ENCODE measurements at regions not wholly inside any gene's neighbourhood (a gene's known extent, or its start where the extent isn't known, plus 50 kb on each side); places are given as distances from the start of the nearest gene placed in this dataset.
"Not testable (repeated sequence)": the region's sequence is repeated elsewhere in the genome, so short reads cannot be mapped to it uniquely, and the experiment has no call there.

DNA sequence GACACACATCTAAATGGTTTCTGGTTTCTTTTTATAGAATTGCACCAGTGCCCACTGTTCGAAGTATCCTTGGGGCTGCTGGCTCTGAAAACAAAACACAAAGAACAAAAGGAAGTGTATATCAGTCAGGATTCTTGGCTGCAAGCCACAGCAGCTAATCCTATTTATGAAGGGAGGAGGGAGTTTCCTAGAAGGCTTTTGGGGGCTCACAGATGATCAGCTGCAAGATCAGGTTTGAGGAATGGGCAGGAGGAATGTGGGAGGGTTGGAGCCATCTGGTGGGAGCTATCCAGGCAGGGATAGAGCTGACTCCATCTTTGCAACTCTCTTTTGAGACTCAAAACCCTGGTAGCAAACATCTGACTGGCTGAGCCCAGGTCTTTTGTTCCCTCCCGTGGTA lies 118.3 kb upstream of the EEF2KMT start:
- Histone ChIP-seq H3K4me1 (ENCODE audit: insufficient read depth, insufficient read length) (peaks cover 9% of the 10 kb centered on the region), H3K27me3 (ENCODE audit: insufficient read depth, insufficient read length) (peaks cover 41% of the 10 kb centered on the region), H3K9me3 (ENCODE audit: insufficient read depth, low read length) (0 out of 2 replicates have a peak, but pooled peaks cover 5% of the 10 kb centered on the region), H3K4me3 (ENCODE audit: insufficient read length, low read depth) (no peak overlapping the region), H3K9ac (ENCODE audit: insufficient read length, low read depth) (no peak overlapping the region), H3K36me3 (ENCODE audit: insufficient read depth, insufficient read length, low read length) (no peaks in the 10 kb centered on the region)
- no peak for TF ChIP-seq ZNF274 (IDR thresholded peaks at IDR 0.05; ENCODE audit: low read depth, low read length)
- no peak for TF ChIP-seq YY1 (IDR thresholded peaks at IDR 0.05; ENCODE audit: insufficient read depth, insufficient read length)
- TF ChIP-seq SUZ12 (IDR thresholded peaks at IDR 0.05; ENCODE audit: extremely low read depth, insufficient read depth, insufficient read length): no peak
- DNase-seq (ENCODE audit: low read depth, low spot score): no peak

DNA sequence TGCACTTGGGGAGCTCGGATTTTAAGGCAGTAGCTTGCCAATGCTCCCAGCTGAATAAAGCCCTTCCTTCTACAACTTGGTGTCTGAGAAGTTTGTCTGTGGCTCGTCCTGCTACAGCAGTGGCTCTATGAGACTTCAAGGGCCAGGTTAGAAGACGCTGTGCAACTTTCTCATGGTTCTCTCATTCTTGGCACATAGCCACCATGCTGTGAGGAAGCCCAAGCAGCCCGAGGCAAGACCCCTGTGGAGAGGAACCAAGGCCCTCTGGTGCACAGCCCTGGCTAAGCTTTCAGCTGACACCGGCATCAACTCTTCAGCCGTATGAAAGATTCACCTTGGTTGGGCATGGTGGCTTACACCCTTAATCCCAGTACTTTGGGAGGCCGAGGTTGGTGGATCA lies 116.9 kb upstream of the EEF2KMT start:
- Histone ChIP-seq H3K4me3 (ENCODE audit: insufficient read length, low read depth) (no peak overlapping the region), H3K4me1 (ENCODE audit: insufficient read depth, insufficient read length) (peaks cover 9% of the 10 kb centered on the region), H3K27me3 (ENCODE audit: insufficient read depth, insufficient read length) (peaks cover 48% of the 10 kb centered on the region)

DNA sequence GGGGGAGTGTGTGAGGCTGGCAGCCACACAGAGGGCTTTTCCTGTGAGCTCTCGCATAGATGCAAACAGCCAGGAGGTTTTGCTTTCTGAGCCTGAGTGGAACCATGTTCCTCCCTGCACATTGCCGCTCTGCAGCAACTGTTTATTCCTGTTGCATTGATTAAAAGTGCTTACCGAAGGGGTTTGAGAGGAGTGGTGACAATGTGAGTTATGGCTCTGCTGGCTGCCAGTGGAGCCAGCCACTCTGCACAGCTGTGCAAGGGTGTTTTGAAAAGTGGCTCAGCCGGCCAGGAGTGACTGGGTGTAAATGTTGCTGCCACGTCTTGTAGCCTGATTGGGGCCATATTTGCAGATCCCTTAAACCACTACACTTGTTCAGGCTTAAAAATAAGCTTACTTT lies 114.9 kb upstream of the EEF2KMT start:
- not testable (repeated sequence) for H3K36me3 ChIP-seq (ENCODE audit: insufficient read depth, insufficient read length, low read length); H3K4me1 ChIP-seq (ENCODE audit: insufficient read depth, insufficient read length); H3K9me3 ChIP-seq (ENCODE audit: insufficient read depth, low read length); H3K9ac ChIP-seq (ENCODE audit: insufficient read length, low read depth); DNase-seq (ENCODE audit: low read depth, low spot score); H3K4me3 ChIP-seq (ENCODE audit: insufficient read length, low read depth)
- peaks cover 48% of the 10 kb centered on the region for H3K27me3 ChIP-seq (ENCODE audit: insufficient read depth, insufficient read length)

More for the DNA sequence above, 116.9 kb upstream of the EEF2KMT start:
- Histone ChIP-seq H3K9ac (ENCODE audit: insufficient read length, low read depth) (no peak overlapping the region), H3K36me3 (ENCODE audit: insufficient read depth, insufficient read length, low read length) (no peaks in the 10 kb centered on the region), H3K9me3 (ENCODE audit: insufficient read depth, low read length) (0 out of 2 replicates have a peak, but pooled peaks cover 5% of the 10 kb centered on the region)
- peak; percentile 17 for TF ChIP-seq YY1 (IDR thresholded peaks at IDR 0.05; ENCODE audit: insufficient read depth, insufficient read length)
- TF ChIP-seq SUZ12 (IDR thresholded peaks at IDR 0.05; ENCODE audit: extremely low read depth, insufficient read depth, insufficient read length): no peak
- DNase-seq (ENCODE audit: low read depth, low spot score): no peak

DNA sequence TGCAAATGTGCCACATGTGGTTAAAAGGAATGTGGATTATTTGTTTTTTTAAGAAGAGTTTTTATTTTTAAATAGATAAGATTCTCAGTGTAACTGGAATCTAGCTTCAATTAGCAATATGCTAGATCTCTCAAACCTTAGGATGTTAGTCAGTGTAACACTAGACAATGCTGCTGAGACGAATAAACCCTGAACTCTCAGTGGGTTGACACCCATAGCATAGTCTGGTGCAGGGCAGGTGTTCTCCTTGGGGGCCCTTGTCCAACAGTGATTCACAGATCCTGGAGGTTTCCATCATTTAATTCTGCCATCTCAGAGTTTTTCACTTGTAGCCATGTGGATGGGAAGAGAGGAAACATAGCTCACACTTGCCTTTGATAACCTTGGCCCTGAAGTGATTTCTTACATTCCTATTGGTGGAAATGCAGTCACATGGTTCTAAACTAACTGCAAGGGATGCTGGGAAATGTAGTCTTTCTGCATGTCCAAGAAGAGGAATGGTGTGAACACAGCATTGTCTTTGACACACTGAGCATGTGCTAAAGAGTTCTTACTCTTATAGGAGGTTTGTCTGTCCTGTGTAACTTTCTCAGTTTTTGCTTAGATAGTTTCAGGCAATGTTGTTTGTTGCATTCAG lies 110.4 kb upstream of the EEF2KMT start:
- peaks cover 26% of the 10 kb centered on the region for H3K27me3 ChIP-seq (ENCODE audit: insufficient read depth, insufficient read length)
- not testable (repeated sequence) for H3K9ac ChIP-seq (ENCODE audit: insufficient read length, low read depth); H3K4me1 ChIP-seq (ENCODE audit: insufficient read depth, insufficient read length); H3K4me3 ChIP-seq (ENCODE audit: insufficient read length, low read depth); H3K36me3 ChIP-seq (ENCODE audit: insufficient read depth, insufficient read length, low read length); H3K9me3 ChIP-seq (ENCODE audit: insufficient read depth, low read length)
- peak; percentile 58 for DNase-seq (ENCODE audit: low read depth, low spot score)

DNA sequence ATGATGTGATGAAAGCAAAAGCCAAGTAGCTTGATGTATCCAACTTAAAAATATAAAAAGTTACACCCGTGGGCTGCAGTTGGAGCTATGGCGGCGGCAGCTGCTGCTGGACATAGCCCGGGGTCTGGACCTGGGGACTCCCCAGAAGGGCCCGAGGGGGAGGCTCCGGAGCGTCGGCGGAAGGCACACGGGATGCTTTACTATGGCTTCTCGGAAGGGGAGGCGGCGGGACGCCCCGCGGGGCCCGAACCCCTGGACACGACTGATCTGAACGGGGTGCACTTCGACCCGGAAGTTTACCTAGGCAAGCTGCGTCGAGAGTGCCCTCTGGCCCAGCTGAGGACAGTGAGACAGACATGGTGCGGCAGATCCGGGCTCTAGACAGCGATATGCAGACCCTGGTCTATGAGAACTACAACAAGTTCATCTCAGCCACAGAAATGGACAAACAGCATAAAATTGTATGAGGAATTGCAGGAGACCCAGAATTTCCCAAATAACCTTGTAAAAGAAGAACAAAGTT lies 109.5 kb upstream of the EEF2KMT start:
- Histone ChIP-seq H3K27me3 (ENCODE audit: insufficient read depth, insufficient read length) (peaks cover 22% of the 10 kb centered on the region), H3K9ac (ENCODE audit: insufficient read length, low read depth) (no peak overlapping the region), H3K4me1 (ENCODE audit: insufficient read depth, insufficient read length) (peaks cover 3% of the 10 kb centered on the region), H3K9me3 (ENCODE audit: insufficient read depth, low read length) (peaks cover 9% of the 10 kb centered on the region), H3K36me3 (ENCODE audit: insufficient read depth, insufficient read length, low read length) (no peaks in the 10 kb centered on the region), H3K4me3 (ENCODE audit: insufficient read length, low read depth) (no peak overlapping the region)
- TF ChIP-seq YY1 (IDR thresholded peaks at IDR 0.05; ENCODE audit: insufficient read depth, insufficient read length) (no peak), SUZ12 (IDR thresholded peaks at IDR 0.05; ENCODE audit: extremely low read depth, insufficient read depth, insufficient read length) (no peak), ZNF274 (IDR thresholded peaks at IDR 0.05; ENCODE audit: low read depth, low read length) (no peak)
- no peak for DNase-seq (ENCODE audit: low read depth, low spot score)

DNA sequence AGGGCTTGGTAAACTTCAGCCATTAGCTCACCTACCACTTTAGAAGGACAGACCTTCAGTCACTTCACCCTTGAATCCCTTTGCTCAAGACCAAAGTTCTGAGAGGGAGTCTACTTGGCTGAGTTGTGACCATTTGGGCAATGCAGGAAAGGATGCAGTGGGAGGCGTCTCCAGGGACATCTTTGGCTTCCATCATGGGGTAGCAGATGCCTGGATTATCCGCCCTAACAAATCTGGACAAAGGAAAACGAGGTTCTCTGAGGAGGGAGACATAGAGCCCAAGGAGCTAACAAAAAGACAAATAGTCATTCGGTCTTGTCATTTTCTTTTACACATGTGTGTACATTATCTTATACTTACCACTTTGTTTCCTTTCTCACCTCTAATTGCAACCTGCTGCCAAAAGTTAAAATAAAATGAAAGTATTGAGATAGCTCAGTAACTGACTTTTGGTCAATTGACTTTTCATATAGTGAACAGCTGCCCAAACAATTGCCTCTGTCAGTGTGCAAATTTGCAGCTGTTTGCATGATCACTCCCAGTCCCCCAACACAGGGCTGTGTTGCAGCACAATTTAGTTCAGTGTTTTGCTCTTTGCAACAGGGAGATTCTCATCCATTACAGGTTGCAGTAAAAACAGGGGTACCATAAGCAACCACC lies 108.9 kb upstream of the EEF2KMT start:
- TF ChIP-seq ZNF274 (IDR thresholded peaks at IDR 0.05; ENCODE audit: low read depth, low read length) (no peak), YY1 (IDR thresholded peaks at IDR 0.05; ENCODE audit: insufficient read depth, insufficient read length) (no peak), SUZ12 (IDR thresholded peaks at IDR 0.05; ENCODE audit: extremely low read depth, insufficient read depth, insufficient read length) (no peak)
- no peak overlapping the region for H3K4me3 ChIP-seq (ENCODE audit: insufficient read length, low read depth)
- DNase-seq (ENCODE audit: low read depth, low spot score): no peak
- H3K9me3 ChIP-seq (ENCODE audit: insufficient read depth, low read length): peaks cover 9% of the 10 kb centered on the region
- peaks cover 16% of the 10 kb centered on the region for H3K27me3 ChIP-seq (ENCODE audit: insufficient read depth, insufficient read length)
- no peak overlapping the region for H3K9ac ChIP-seq (ENCODE audit: insufficient read length, low read depth)
- H3K4me1 ChIP-seq (ENCODE audit: insufficient read depth, insufficient read length): no peaks in the 10 kb centered on the region
- no peaks in the 10 kb centered on the region for H3K36me3 ChIP-seq (ENCODE audit: insufficient read depth, insufficient read length, low read length)

DNA sequence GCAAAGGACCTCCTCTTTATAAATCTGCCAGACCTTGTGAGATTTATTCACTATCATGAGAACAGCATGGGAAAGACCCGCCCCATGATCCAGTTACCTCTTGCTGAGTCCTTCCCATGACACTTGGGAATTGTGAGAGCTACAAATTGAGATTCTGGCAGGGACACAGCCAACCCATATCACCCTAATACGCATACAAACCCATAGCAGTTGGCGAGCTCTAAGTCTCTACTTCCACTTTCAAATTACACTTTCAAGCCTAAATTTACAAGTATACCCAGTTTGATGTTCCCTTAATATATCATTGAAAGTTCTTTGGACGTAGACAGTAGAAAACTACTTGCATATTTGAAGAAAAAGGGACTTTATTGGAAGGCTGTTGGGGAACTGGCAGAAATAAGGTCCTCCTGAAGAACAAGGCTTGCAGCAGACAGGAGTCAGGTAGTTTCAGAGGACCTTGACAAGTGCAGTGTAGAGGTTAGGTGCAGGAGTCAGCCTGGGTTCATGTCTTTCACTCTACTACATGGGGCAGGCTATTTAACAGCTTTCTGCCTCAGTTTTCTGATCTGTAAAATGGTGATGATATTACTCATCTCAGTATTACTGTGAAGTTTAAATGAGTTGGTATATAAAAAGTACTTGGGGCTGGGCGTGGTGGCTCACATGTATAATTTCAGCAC lies 107.9 kb upstream of the EEF2KMT start:
- Histone ChIP-seq H3K9me3 (ENCODE audit: insufficient read depth, low read length) (peaks cover 9% of the 10 kb centered on the region), H3K9ac (ENCODE audit: insufficient read length, low read depth) (no peak overlapping the region), H3K27me3 (ENCODE audit: insufficient read depth, insufficient read length) (peaks cover 10% of the 10 kb centered on the region), H3K4me3 (ENCODE audit: insufficient read length, low read depth) (no peak overlapping the region), H3K4me1 (ENCODE audit: insufficient read depth, insufficient read length) (no peaks in the 10 kb centered on the region), H3K36me3 (ENCODE audit: insufficient read depth, insufficient read length, low read length) (no peaks in the 10 kb centered on the region)
- TF ChIP-seq YY1 (IDR thresholded peaks at IDR 0.05; ENCODE audit: insufficient read depth, insufficient read length): no peak
- no peak for TF ChIP-seq ZNF274 (IDR thresholded peaks at IDR 0.05; ENCODE audit: low read depth, low read length)
- TF ChIP-seq SUZ12 (IDR thresholded peaks at IDR 0.05; ENCODE audit: extremely low read depth, insufficient read depth, insufficient read length): no peak
- DNase-seq (ENCODE audit: low read depth, low spot score): no peak

DNA sequence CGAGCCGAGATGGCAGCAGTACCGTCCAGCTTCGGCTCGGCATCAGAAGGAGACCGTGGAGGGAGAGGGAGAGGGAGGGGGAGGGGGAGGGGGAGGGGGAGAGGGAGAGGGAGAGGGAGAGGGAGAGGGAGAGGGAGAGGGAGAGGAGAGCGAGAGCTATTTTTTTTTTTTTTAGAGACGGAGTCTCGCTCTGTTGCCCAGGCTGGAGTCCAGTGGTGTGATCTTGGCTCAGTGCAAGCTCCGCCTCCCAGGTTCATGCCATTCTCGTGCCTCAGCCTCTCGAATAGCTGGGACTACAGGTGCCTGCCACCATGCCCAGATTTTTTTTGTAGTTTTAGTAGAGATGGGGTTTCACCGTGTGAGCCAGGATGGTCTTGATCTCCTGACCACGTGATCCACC lies 106.1 kb upstream of the EEF2KMT start:
- H3K9ac ChIP-seq (ENCODE audit: insufficient read length, low read depth); H3K4me1 ChIP-seq (ENCODE audit: insufficient read depth, insufficient read length); H3K9me3 ChIP-seq (ENCODE audit: insufficient read depth, low read length); H3K4me3 ChIP-seq (ENCODE audit: insufficient read length, low read depth); DNase-seq (ENCODE audit: low read depth, low spot score); H3K27me3 ChIP-seq (ENCODE audit: insufficient read depth, insufficient read length); H3K36me3 ChIP-seq (ENCODE audit: insufficient read depth, insufficient read length, low read length): not testable (repeated sequence)
